GM18517 (cell line): ENCODE measurements at regions not wholly inside any gene's neighbourhood (a gene's known extent, or its start where the extent isn't known, plus 50 kb on each side); places are given as distances from the start of the nearest gene placed in this dataset.

ENCODE experiments used
- ATAC-seq: cut with Tn5 transposase; IDR thresholded peaks from one replicate; pipeline ENCODE4 v1.9.1; 2021; ENCODE audit warnings: mild to moderate bottlenecking, moderate library complexity; ENCODE audit not compliant: unreplicated experiment

- no peak for ATAC-seq
Observed at GRCh38 chr3:115517457-115518050, 105.8 kb upstream of the GAP43 start.

GRCh38 chr3:115518100-115518852 is 105.0 kb upstream of the GAP43 start:
- no peak for ATAC-seq

- ATAC-seq, result no peak
Observed at GRCh38 chr3:115520241-115520640, 103.1 kb upstream of the GAP43 start.

- no peak for ATAC-seq
Observed at GRCh38 chr3:115520651-115521245, 102.6 kb upstream of the GAP43 start.

GRCh38 chr3:115523458-115523857 is 99.9 kb upstream of the GAP43 start:
- ATAC-seq, result no peak

- ATAC-seq, result no peak
Observed at GRCh38 chr3:115524549-115524948, 98.8 kb upstream of the GAP43 start.

GRCh38 chr3:115525731-115526130 is 97.6 kb upstream of the GAP43 start:
- ATAC-seq, result no peak

GRCh38 chr3:115533218-115533617 is 90.1 kb upstream of the GAP43 start:
- no peak for ATAC-seq

GRCh38 chr3:115536171-115536570 is 87.1 kb upstream of the GAP43 start:
- no peak for ATAC-seq

GRCh38 chr3:115537669-115538068 is 85.6 kb upstream of the GAP43 start:
- no peak for ATAC-seq

GRCh38 chr3:115547207-115547606 is 76.1 kb upstream of the GAP43 start:
- no peak for ATAC-seq

- ATAC-seq, result no peak
Observed at GRCh38 chr3:115548611-115549010, 74.7 kb upstream of the GAP43 start.

GRCh38 chr3:115549071-115549470 is 74.2 kb upstream of the GAP43 start:
- no peak for ATAC-seq

- no peak for ATAC-seq
Observed at GRCh38 chr3:115550285-115550761, 73.0 kb upstream of the GAP43 start.

- no peak for ATAC-seq
Observed at GRCh38 chr3:115551016-115551415, 72.3 kb upstream of the GAP43 start.

GRCh38 chr3:115552007-115552406 is 71.3 kb upstream of the GAP43 start:
- ATAC-seq, result no peak

GRCh38 chr3:115553796-115554486 is 69.4 kb upstream of the GAP43 start:
- no peak for ATAC-seq

- no peak for ATAC-seq
Observed at GRCh38 chr3:115554487-115554807, 68.9 kb upstream of the GAP43 start.

- ATAC-seq, result no peak
Observed at GRCh38 chr3:115562636-115563267, 60.6 kb upstream of the GAP43 start.

- ATAC-seq, result no peak
Observed at GRCh38 chr3:115563984-115564383, 59.3 kb upstream of the GAP43 start.

- ATAC-seq, result no peak
Observed at GRCh38 chr3:115571413-115571812, 51.9 kb upstream of the GAP43 start.
